ENCODE measurements at regions not wholly inside any gene's neighbourhood (a gene's known extent, or its start where the extent isn't known, plus 50 kb on each side); places are given as distances from the start of the nearest gene placed in this dataset.

DNA sequence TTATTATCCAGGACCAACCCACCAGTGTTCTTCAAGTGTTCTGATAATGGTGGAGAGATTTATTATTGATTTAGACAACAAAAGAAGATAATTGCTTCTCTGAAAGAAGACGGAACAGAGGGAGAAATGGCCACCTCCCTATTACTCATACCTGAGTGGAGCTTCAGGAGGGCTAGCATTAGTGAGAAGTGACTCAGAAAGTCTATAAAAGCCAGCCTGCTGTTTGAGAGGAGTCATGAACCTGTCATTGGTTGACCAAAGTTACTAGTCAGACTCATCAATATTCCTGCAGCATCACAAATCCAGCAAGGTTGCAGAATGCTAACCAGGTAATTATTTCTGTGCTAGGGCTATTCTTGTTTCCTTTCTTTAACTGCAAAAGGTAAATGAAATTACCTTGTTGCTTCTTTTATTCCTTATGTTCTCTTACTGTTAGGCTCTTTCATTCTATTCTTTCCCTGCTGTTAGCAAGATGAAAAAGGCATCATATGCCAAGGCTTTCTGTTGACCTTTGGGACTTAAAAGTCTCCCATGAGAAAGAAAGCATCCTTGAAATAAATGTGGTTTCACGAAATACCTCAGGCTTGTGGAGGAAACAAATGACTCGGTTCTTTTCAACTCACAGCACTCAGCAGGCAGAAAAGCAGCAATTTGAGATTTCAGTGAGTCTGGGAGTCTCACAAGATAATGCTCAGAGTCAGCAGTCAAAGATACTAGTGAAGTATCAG is 256.4 kb upstream of the PHYHIPL start:
- H4K20me1 ChIP-seq (ENCODE audit: insufficient read depth, low read depth, low read length) = no peaks in the 10 kb centered on the region
- no peak overlapping the region for H3K4me2 ChIP-seq (ENCODE audit: low read depth, low read length, poor library complexity, severe bottlenecking)
- no peak overlapping the region for H2AFZ ChIP-seq (ENCODE audit: low read length)
- no peaks in the 10 kb centered on the region for H3K36me3 ChIP-seq (ENCODE audit: insufficient read depth, low read length)
- DNase-seq = no peak
- no peaks in the 10 kb centered on the region for H3K4me1 ChIP-seq (ENCODE audit: low read length)
- H3K9me3 ChIP-seq (ENCODE audit: low read length) = no peaks in the 10 kb centered on the region
- H3K27me3 ChIP-seq (ENCODE audit: low read length) = 0 out of 2 replicates have a peak, but pooled peaks cover 4% of the 10 kb centered on the region
- H3K79me2 ChIP-seq (ENCODE audit: low read length) = no peaks in the 10 kb centered on the region
- H3K4me3 ChIP-seq (ENCODE audit: low read length) = no peak overlapping the region
- no peak overlapping the region for H3K27ac ChIP-seq (ENCODE audit: low read length)
- no peaks in the 10 kb centered on the region for H3K9me2 ChIP-seq (replicated peaks; ENCODE audit: insufficient read depth, low read length)
- no peak overlapping the region for H3K9ac ChIP-seq (ENCODE audit: low read length)

DNA sequence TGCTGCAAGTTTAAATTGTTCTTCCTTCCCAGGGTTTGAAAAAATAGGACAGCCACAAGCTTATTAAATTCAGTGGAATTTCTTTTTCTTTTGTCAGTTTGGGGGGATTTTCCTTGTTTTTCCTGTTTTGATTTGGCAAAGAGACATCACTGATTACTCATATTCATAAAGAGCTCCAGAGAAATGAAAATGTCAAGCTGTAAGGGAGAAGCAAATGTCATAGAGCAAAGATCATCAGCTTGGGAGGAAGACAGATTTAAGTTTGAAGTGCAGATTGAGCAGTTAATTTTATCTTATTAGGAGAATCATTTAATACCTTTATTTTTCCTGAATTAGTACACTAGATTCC is 255.8 kb upstream of the PHYHIPL start:
- no peaks in the 10 kb centered on the region for H4K20me1 ChIP-seq (ENCODE audit: insufficient read depth, low read depth, low read length)
- H2AFZ ChIP-seq (ENCODE audit: low read length) = no peak overlapping the region
- H3K9me2 ChIP-seq (replicated peaks; ENCODE audit: insufficient read depth, low read length) = no peaks in the 10 kb centered on the region
- no peak overlapping the region for H3K4me2 ChIP-seq (ENCODE audit: low read depth, low read length, poor library complexity, severe bottlenecking)
- no peak overlapping the region for H3K9ac ChIP-seq (ENCODE audit: low read length)
- no peaks in the 10 kb centered on the region for H3K4me1 ChIP-seq (ENCODE audit: low read length)
- H3K36me3 ChIP-seq (ENCODE audit: insufficient read depth, low read length) = no peaks in the 10 kb centered on the region
- H3K4me3 ChIP-seq (ENCODE audit: low read length) = no peak overlapping the region
- H3K9me3 ChIP-seq (ENCODE audit: low read length) = no peaks in the 10 kb centered on the region
- H3K79me2 ChIP-seq (ENCODE audit: low read length) = no peaks in the 10 kb centered on the region
- H3K27me3 ChIP-seq (ENCODE audit: low read length) = 0 out of 2 replicates have a peak, but pooled peaks cover under 1% of the 10 kb centered on the region
- no peak overlapping the region for H3K27ac ChIP-seq (ENCODE audit: low read length)
- DNase-seq = no peak

DNA sequence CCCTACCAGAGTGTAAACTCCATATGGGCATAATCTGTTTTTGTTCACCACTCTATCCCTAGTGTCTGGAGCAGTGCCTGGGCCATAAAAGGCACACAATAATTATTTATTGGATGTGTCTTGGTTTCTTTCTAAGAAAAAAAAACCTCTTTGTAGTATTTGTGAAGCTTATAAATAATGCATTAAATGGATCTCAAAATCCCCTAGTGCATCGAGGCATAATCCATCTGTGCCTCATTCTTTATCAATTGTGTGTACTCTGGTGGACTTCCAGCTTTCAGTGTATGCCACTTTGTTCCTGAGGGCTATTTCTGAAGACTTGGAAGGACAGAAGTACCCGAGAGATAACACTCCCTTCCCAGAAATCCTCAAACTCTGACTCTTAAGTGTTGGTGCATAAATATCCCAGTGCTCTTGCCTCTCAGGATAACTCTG is 255.0 kb upstream of the PHYHIPL start:
- no peak for DNase-seq
- H3K36me3 ChIP-seq (ENCODE audit: insufficient read depth, low read length) = no peaks in the 10 kb centered on the region
- no peak overlapping the region for H3K4me3 ChIP-seq (ENCODE audit: low read length)
- no peak overlapping the region for H3K27ac ChIP-seq (ENCODE audit: low read length)
- H3K27me3 ChIP-seq (ENCODE audit: low read length) = no peaks in the 10 kb centered on the region
- no peaks in the 10 kb centered on the region for H3K9me3 ChIP-seq (ENCODE audit: low read length)
- no peak overlapping the region for H3K4me2 ChIP-seq (ENCODE audit: low read depth, low read length, poor library complexity, severe bottlenecking)
- H2AFZ ChIP-seq (ENCODE audit: low read length) = no peak overlapping the region
- H3K4me1 ChIP-seq (ENCODE audit: low read length) = no peaks in the 10 kb centered on the region
- H4K20me1 ChIP-seq (ENCODE audit: insufficient read depth, low read depth, low read length) = no peaks in the 10 kb centered on the region
- H3K9me2 ChIP-seq (replicated peaks; ENCODE audit: insufficient read depth, low read length) = no peaks in the 10 kb centered on the region
- no peak overlapping the region for H3K9ac ChIP-seq (ENCODE audit: low read length)
- H3K79me2 ChIP-seq (ENCODE audit: low read length) = no peaks in the 10 kb centered on the region

DNA sequence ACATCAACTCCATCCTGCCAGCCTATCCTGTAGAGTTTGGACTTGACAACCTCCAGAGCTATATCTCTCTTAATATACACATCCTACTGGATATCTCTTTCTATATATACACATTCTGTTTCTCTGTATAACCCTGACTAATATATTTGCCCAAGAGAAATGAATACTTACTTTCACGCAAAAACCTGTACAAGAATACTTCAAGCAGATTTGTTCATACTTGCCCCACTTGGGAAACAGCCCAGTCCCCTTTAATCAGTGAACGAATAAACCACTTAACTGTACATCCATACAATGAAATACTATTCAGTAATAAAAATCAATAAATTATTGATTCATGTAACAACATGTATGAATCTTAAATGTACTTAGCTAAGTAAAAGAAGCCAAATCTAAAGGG is 251.1 kb upstream of the PHYHIPL start:
- no peak overlapping the region for H3K27ac ChIP-seq (ENCODE audit: low read length)
- no peaks in the 10 kb centered on the region for H3K9me3 ChIP-seq (ENCODE audit: low read length)
- H3K79me2 ChIP-seq (ENCODE audit: low read length) = no peaks in the 10 kb centered on the region

DNA sequence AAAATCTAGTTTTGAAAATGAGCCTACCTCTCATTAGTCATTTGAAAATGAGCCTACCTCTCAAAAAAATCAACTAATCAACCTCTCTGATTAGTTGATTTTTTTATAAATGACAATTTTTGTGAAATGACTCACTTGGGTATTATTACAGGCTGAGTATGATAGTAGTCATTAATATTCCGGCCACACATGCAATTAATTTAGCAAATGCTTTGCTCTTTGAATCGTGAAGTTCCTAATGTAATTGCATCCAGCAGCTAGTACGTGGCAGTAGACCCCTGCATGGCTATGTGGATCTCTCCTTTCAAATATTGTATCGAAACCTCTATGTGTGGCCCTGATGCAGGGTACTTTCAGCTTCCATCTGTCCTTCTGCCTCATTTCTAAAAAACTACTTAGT is 245.9 kb upstream of the PHYHIPL start:
- H4K20me1 ChIP-seq (ENCODE audit: insufficient read depth, low read depth, low read length) = no peaks in the 10 kb centered on the region
- no peaks in the 10 kb centered on the region for H3K4me1 ChIP-seq (ENCODE audit: low read length)
- H2AFZ ChIP-seq (ENCODE audit: low read length) = no peak overlapping the region
- no peaks in the 10 kb centered on the region for H3K36me3 ChIP-seq (ENCODE audit: insufficient read depth, low read length)
- no peaks in the 10 kb centered on the region for H3K9me3 ChIP-seq (ENCODE audit: low read length)
- H3K27ac ChIP-seq (ENCODE audit: low read length) = no peak overlapping the region
- H3K9ac ChIP-seq (ENCODE audit: low read length) = no peak overlapping the region
- H3K79me2 ChIP-seq (ENCODE audit: low read length) = no peaks in the 10 kb centered on the region
- DNase-seq = no peak
- H3K4me2 ChIP-seq (ENCODE audit: low read depth, low read length, poor library complexity, severe bottlenecking) = no peak overlapping the region
- H3K27me3 ChIP-seq (ENCODE audit: low read length) = no peaks in the 10 kb centered on the region
- no peak overlapping the region for H3K4me3 ChIP-seq (ENCODE audit: low read length)
- H3K9me2 ChIP-seq (replicated peaks; ENCODE audit: insufficient read depth, low read length) = no peaks in the 10 kb centered on the region

More for the DNA sequence above, 251.1 kb upstream of the PHYHIPL start:
- DNase-seq = no peak
- no peaks in the 10 kb centered on the region for H3K9me2 ChIP-seq (replicated peaks; ENCODE audit: insufficient read depth, low read length)
- no peaks in the 10 kb centered on the region for H3K27me3 ChIP-seq (ENCODE audit: low read length)
- H4K20me1 ChIP-seq (ENCODE audit: insufficient read depth, low read depth, low read length) = no peaks in the 10 kb centered on the region
- H3K4me3 ChIP-seq (ENCODE audit: low read length) = no peak overlapping the region
- H3K36me3 ChIP-seq (ENCODE audit: insufficient read depth, low read length) = no peaks in the 10 kb centered on the region
- no peak overlapping the region for H3K9ac ChIP-seq (ENCODE audit: low read length)
- no peak overlapping the region for H2AFZ ChIP-seq (ENCODE audit: low read length)
- H3K4me1 ChIP-seq (ENCODE audit: low read length) = no peaks in the 10 kb centered on the region
- no peak overlapping the region for H3K4me2 ChIP-seq (ENCODE audit: low read depth, low read length, poor library complexity, severe bottlenecking)

DNA sequence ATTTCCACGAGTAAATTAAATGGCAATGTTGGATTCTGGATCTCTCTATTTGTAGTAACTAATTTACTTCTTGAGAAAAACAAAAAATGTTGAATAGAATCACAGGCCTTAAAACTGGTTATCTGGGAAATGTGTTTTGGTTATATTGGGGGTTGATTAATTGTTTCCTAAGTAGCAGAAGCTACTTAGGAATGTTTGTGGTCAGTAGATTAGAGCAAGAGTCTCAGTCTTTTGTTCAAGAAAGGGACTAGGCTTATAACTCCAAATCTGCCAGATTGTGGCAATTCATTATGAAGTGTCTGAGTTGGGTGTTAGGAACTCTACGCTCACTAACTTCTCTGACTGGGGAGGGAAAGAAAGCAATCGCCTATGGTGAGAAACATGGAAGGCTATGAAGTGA is 244.3 kb upstream of the PHYHIPL start:
- no peak overlapping the region for H3K4me3 ChIP-seq (ENCODE audit: low read length)
- no peak overlapping the region for H3K27ac ChIP-seq (ENCODE audit: low read length)
- no peaks in the 10 kb centered on the region for H3K27me3 ChIP-seq (ENCODE audit: low read length)
- H3K9me2 ChIP-seq (replicated peaks; ENCODE audit: insufficient read depth, low read length) = no peaks in the 10 kb centered on the region
- H3K4me1 ChIP-seq (ENCODE audit: low read length) = no peaks in the 10 kb centered on the region
- no peaks in the 10 kb centered on the region for H3K79me2 ChIP-seq (ENCODE audit: low read length)
- no peak for DNase-seq
- no peaks in the 10 kb centered on the region for H3K36me3 ChIP-seq (ENCODE audit: insufficient read depth, low read length)
- H3K9ac ChIP-seq (ENCODE audit: low read length) = no peak overlapping the region
- H4K20me1 ChIP-seq (ENCODE audit: insufficient read depth, low read depth, low read length) = no peaks in the 10 kb centered on the region
- H3K4me2 ChIP-seq (ENCODE audit: low read depth, low read length, poor library complexity, severe bottlenecking) = no peak overlapping the region
- H2AFZ ChIP-seq (ENCODE audit: low read length) = no peak overlapping the region
- no peaks in the 10 kb centered on the region for H3K9me3 ChIP-seq (ENCODE audit: low read length)

DNA sequence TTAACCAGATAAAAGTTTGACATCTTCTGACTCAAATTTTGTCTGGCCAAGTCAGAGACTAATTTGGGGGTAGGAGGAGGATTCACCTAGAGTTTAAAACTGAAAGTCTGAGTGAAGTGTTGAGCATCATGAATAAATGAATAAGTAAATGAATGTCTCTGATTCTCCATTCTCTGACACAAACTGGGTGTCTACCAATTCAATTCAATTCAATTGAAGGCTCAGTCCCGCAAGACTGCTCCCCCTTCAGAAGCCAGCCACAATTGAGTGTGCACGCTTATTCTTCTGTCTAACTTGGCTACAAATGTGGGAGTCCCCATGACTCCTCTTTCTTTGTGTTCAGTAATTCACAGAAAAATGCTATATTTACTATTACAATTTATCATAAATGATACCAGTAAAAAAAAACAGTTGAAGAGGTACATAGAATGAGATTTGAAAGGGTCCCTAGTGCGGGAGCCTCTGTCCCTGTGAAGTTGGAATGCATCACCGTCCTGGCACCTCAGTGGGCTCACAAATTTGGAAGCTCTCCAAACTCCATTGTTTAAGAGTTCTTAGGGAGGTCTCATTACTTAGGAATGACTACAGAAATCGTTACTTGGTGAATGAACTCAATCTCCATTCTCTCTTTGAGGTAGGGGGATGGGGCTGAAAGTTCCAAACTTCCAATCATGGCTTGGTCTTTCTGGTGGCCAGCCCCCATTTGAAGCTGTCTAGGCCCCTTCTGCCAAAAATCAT is 243.7 kb upstream of the PHYHIPL start:
- Histone ChIP-seq H3K9me2 (replicated peaks; ENCODE audit: insufficient read depth, low read length) (no peaks in the 10 kb centered on the region), H3K27ac (ENCODE audit: low read length) (no peak overlapping the region), H3K9ac (ENCODE audit: low read length) (no peak overlapping the region), H3K4me2 (ENCODE audit: low read depth, low read length, poor library complexity, severe bottlenecking) (no peak overlapping the region), H3K79me2 (ENCODE audit: low read length) (no peaks in the 10 kb centered on the region), H2AFZ (ENCODE audit: low read length) (no peak overlapping the region), H3K36me3 (ENCODE audit: insufficient read depth, low read length) (no peaks in the 10 kb centered on the region), H3K4me1 (ENCODE audit: low read length) (no peaks in the 10 kb centered on the region), H3K9me3 (ENCODE audit: low read length) (no peaks in the 10 kb centered on the region), H3K4me3 (ENCODE audit: low read length) (no peak overlapping the region), H4K20me1 (ENCODE audit: insufficient read depth, low read depth, low read length) (no peaks in the 10 kb centered on the region), H3K27me3 (ENCODE audit: low read length) (no peaks in the 10 kb centered on the region)
- no peak for DNase-seq

DNA sequence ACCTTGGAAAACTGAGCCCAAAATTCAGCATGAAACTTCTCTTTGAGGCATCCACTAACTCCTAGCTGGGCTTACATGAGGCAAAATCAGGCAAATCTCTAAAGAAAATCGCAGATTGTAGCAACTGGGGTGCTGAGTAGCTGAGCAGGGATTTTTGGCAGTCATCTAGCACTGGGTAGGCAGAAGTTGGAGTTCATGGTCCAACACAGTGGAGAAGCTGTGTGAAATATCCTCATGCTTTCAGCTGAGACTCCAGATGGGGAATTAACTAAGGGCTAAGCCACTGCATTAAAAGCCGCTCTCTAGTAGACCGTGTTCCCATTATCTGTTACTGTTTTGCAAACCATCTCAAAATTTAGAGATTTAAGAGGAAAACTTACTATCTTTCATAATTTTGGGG is 240.1 kb upstream of the PHYHIPL start:
- Histone ChIP-seq H3K79me2 (ENCODE audit: low read length) (no peaks in the 10 kb centered on the region), H3K4me3 (ENCODE audit: low read length) (no peak overlapping the region), H2AFZ (ENCODE audit: low read length) (no peak overlapping the region), H3K9me3 (ENCODE audit: low read length) (no peaks in the 10 kb centered on the region), H3K9me2 (replicated peaks; ENCODE audit: insufficient read depth, low read length) (no peaks in the 10 kb centered on the region), H4K20me1 (ENCODE audit: insufficient read depth, low read depth, low read length) (no peaks in the 10 kb centered on the region), H3K27ac (ENCODE audit: low read length) (no peak overlapping the region), H3K36me3 (ENCODE audit: insufficient read depth, low read length) (no peaks in the 10 kb centered on the region), H3K9ac (ENCODE audit: low read length) (no peak overlapping the region), H3K27me3 (ENCODE audit: low read length) (no peaks in the 10 kb centered on the region), H3K4me1 (ENCODE audit: low read length) (no peaks in the 10 kb centered on the region), H3K4me2 (ENCODE audit: low read depth, low read length, poor library complexity, severe bottlenecking) (no peak overlapping the region)
- DNase-seq = no peak

All from Karpas-422 (cell line).